ENCODE measurements at regions not wholly inside any gene's neighbourhood (a gene's known extent, or its start where the extent isn't known, plus 50 kb on each side); places are given as distances from the start of the nearest gene placed in this dataset.

DNA sequence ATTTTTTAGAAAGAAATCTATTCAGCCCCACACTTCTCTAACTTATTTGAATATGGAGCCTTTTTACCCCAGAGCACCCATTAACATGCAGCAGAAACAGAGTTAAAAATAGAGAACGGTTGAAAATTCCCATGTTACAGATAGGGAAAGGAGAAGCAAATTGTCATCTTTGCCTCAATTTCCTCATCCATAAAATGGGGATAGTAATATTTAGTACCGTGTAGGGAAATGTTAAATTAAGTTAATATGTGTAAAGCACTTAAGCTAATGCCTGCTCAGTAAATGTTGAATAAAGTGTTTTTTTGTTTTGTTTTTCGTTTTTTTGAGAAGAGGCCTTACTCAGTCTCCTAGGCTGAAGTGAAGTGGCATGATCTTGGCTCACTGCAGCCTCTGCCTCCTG, 50.3 kb downstream of the NAV1 start:
- no peak for DNase-seq

DNA sequence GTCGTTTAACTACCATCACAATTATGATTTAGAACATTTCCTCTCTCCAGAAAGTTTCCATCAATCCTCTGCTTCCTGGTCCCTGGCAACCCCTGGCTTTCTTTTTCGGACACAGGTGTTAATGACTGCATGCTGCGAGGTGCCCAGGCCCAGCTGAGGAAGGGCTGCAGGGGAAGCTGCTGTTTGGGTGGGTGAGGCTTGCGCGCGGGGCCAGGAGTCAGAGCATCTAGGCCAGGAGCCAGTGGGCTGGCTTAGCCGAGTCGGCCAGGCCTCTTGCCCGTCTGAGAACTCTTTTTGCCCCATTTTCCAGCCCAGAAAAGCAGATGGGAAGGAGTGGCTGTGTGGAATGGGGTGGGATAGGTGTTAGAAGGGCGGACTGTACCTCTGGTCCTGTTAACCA, 51.5 kb downstream of the NAV1 start:
- DNase-seq = no peak

DNA sequence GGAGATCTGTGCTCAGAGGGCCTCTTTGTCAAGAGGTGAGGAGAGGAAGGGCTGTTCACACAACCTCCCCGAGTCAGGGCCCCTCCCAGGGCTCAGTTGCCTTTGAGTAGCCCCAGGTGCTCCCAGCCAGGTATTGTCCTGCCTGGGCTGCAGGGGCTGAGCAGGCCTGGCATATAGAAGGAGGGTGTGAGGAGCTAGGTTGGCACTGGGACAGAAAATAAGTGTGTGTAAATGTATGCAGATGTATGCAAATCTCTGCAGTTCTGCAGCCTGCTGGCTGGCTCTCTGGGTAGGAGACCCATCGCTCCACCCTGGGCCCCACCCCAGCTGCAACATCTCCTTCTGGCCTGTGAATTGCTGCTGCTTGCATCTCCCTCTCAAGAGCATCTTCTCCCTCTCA, 52.4 kb downstream of the NAV1 start:
- DNase-seq = no peak

GRCh38 chr1:201591981-201592380, 53.1 kb downstream of the NAV1 start:
- DNase-seq = no peak

- no peak for DNase-seq
Measured at GRCh38 chr1:201593200-201593921, 54.4 kb downstream of the NAV1 start.

DNA sequence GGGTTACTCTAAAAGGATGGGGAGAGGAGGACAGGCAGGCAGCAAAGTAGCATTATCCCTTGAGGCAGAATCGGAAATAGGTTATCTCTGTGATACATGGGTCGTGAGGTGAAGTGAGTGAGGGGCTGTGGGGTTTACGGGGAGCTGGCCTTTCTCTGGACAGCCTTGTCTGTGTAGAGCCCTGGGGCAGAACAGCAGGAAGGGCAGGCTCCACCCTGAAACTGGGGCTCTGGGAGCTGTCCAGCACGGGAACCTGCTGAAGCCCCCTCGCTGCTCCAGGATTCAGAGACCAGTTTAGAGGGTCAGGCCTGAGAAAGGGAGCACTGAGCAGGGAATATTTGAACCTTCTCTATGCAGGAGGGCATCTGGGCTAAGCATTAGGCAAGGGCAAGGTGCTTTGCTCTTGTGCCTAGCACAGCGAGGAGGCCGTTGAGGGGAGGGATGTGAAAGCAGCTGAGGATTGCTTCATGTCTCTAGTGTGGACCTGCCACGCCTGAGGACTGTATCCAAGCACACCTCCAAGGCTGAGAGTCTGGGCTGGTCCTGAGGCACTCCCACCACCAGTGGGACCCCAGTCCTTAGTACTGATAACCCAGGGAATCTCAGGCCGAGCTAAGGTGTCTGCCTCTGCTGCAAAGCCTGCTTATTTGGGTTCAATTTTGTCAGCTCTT, 55.8 kb downstream of the NAV1 start:
- no peak for DNase-seq

DNA sequence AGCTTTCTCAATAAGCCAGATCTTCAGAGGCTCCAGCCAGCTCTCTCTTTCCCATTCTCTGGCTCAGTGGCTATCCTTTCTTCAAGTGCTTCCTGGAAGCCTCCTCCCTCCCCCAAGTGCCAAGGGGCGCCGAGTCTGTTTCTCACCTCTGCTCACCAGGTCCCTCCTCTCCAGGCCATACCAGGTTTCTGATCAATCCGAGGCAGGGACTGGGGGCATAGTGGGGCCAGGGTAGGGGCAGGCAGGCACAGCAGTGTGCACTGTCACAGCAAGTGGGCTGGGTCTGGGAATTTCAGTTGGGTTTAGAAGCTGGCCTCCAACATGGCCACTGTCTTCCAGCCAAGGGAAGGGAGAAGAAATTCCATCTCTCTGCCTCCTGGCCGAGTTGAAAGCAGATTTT, 56.5 kb downstream of the NAV1 start:
- DNase-seq = no peak

GRCh38 chr1:201596101-201596868, 57.4 kb downstream of the NAV1 start:
- DNase-seq = no peak

- no peak for DNase-seq
Measured at GRCh38 chr1:201597551-201598230, 58.8 kb downstream of the NAV1 start.

DNA sequence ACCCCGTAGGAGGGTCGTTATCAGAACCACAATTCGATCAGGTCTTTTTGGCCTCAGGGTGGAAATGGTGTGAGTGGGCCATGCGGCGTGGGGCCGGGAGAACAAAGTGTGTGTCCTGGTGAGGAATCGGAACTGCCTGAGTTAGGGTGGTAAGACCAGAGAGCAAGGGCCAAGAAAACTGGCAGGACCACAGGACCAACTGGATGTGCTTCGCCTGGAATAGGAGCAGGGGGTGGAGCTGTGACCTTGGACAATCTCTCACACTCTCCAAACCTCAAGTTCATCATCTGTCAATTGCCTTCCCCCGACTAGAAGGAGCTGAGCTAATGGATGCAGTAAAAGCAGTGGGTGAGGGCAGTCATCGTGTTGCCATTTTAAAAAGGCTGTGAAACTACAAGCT, 59.5 kb downstream of the NAV1 start:
- DNase-seq = no peak

GRCh38 chr1:201598973-201599372, 60.0 kb downstream of the NAV1 start:
- no peak for DNase-seq

- no peak for DNase-seq
Measured at GRCh38 chr1:201599548-201599947, 60.6 kb downstream of the NAV1 start.

DNA sequence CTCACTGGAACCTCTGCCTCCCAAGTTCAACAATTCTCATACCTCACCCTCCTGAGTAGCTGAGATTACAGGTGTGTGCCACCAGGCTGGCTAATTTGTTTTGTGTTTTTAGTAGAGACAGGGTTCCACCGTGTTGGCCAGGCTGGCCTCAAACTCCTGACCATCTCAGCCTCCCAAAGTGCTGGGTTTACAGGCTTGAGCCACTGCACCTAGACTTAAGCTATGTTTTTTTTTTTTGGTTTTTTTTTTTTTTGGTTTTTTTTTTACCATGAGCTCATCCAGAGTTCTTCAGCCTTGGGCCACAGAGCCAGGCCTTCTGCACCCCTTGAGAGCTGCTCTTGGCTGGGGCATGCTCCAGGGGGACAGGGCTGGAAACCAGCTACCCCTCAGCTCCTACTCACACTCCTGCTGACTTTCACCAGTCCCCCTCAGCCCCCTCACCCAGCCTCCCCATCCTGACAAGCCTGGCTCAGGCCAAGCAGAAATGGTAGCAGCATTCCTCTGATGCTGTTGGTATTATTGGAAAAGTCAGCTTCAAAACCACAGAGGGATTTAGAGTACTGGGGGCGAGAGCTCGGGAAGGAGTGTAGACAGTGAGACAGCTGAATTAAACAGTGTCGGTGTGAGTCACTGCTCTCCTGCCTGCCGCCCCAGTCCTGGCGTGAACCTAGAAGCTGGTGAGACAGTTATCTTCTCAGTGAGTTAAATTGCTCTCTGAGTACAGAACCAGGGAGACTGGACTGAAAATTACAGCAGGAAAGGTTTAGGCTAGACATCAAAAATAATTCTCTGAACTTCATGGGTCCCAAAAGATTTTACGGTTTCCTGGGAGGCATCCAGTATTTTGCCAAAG, 63.7 kb downstream of the NAV1 start:
- DNase-seq = no peak

DNA sequence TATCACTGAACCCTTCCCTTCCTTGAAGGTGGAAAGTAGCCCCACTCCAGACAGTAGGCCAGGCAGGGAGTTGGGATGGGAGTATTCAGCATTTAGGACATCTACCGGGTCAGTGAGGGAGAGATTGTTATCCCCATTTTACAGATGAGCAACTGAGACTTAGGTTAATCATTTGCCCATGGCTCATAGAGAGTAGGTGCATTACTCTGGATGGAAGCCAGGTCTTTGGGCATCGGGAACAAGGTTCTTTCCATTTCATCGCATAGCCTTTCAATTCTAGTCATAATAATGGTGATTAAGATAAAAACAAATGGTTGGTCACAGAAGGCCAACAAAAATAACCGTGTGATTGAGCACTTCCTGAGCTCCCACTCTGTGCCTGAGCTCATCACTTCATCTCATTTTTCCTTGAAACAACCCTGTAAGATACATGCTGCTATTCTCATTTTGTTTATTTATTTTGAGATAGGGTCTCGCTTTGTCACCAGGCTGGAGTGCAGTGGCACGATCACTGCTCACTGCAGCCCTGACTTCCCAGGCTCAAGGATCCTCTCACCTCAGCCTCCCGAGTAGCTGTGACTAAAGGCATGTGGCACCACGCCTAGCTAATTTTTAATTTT, 64.8 kb downstream of the NAV1 start:
- no peak for DNase-seq

DNA sequence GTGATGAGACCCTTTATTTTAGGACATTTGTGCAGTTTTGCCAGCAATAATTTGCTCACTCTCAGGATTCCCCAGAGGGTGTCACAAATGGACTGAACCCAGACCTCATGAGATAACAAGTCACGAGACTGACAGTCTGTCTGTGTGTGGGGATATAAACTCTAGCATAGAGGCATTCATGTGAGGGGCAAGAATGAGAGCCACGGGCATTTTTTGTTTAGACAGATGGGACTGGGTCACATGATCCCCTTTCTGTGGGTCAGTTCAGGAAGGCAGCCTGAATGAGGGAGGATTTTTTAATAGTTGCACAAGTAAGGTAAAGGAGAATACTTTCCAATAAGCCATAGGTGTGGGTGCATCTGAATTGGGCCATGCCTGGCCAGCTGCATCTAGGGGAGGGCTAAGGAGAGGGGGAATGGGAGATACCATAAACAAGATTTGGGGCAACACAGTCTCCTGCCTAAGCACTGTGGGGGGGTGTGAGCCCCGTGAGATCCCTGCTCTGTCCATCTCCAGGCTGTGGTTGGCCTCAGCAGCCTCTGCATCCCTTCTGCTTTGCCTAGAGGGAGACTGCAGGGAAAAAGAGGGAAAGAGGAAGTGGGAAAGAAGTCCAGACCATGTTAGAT, 66.6 kb downstream of the NAV1 start:
- DNase-seq = no peak

DNA sequence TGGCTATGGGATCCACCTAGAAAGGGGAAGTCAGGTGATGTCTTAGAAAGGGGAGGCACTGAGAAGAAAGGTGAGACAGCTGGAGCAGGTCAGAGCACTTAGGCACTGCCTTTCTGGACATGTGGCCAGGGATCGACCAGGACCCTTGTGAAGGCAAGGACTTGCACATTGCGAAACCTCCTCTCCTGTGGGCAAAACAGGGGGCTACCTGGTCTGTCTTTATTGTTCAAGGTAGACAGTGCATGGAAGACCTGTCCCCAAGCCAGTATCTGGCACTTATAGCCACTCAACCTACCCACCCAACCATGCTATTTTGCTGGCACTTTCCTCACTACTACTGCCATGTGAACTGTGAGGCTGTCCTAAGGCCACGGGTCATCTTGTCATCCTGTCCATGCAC, 67.2 kb downstream of the NAV1 start:
- no peak for DNase-seq

DNA sequence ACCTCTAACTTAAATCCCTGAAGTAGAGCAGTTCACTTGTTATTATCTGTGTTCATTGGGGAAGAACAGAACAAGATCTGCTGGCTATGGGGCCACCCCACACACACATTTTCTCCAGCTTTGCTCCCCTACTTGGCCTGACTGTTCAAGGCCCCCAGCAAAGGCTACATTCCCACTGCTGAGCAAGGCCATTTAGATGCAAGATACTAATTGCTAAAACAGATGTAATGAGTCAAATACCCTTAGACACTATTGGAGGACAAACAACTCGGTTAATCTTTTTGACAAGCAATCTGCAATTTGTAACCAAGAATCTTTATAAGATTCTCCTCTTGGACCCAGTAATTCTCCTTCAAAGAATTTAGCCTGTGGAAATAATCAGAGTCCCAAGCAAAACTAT, 67.7 kb downstream of the NAV1 start:
- DNase-seq = no peak

DNA sequence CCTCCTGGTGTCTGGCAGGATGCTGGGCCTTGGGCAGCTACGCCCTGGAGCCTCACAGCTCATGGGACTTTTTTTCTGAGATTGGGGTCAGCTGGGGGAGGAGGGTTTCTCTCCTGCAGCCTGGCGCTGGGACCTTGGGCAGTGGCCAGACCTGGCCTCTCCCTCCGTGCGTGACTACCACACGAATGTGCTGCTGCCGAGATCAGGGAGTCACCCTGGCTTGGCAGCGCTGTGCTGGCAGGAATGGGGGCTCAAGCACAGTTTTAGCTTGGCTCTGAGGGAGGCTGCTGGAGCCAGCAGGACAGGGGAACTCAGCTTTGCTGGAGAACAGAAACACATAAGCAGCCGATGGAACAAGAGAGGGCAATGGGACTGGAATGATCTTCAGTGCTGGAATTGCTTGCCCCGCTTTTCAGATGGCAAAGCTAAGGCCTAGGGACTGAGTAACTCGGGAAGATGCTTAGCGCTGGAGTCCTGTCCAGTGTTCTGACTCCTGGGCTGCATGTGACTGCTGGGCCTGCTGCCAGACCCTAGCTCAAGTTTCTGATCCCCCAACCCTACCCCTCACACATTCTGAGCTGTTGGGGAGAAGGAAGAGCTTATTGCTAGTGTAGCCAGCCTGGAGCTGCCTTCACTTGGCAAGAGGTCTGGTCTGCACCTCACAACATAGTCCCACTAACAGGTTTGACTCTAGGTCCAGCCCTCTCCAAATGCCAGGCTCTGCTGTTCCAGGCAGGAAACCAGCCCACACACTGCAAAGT, 69.9 kb downstream of the NAV1 start:
- DNase-seq = no peak

DNA sequence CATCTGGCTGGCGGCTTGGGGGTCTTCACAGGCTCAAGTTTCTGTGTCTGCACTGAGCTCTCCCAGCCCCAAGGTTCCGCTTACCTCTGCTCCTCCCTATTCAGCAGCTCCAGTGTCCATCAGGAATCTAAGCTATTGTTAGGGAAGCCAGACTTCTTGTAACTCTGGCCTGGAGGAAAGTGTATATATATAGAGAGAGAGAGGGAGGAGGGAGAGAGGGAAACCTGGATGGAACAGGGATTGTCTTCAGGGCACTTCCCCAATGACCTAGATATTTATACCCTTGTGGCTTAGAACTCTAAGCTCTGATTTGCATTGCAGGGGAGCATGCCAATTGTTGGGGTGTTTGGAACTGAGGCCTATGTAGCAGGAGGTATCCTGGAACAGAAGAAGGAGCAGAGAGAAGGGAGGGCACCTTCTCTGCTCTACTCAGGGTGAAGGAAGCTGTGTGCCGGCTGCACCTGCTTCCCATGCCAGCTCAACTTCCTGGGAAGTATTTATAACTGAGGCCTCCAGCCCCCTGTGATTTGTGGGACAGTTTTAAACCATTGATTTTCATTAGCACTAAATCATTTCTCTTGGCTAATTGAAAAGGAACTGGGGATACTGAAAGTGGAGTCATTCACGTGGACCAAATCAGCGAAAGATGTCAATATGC, 70.9 kb downstream of the NAV1 start:
- no peak for DNase-seq

- peak; percentile 92 for DNase-seq
Measured at GRCh38 chr1:201610858-201611257, 71.9 kb downstream of the NAV1 start.

Measured in NCI-H82 (cell line).